GM06990 (cell line): ENCODE measurements at regions not wholly inside any gene's neighbourhood (a gene's known extent, or its start where the extent isn't known, plus 50 kb on each side); places are given as distances from the start of the nearest gene placed in this dataset.

Experiments
- DNase-seq: peaks from one replicate; pipeline ENCODE4 v3.0.0-alpha.2; 2011; ENCODE audit not compliant: insufficient read length; ENCODE audit errors: extremely low read depth
- H3K27me3 ChIP-seq: replicated peaks from 2 replicates; pipeline ENCODE4 v1.6.0; 2011; ENCODE audit warnings: low read length; ENCODE audit not compliant: control insufficient read depth, insufficient read depth
- H3K36me3 ChIP-seq: 2 replicates; pipeline ENCODE4 v1.5.1; 2011; ENCODE audit warnings: low read length; ENCODE audit not compliant: control insufficient read depth, insufficient read depth
- H3K4me3 ChIP-seq: replicated peaks from 2 replicates; pipeline ENCODE4 v1.5.1; 2011; ENCODE audit warnings: low read depth, mild to moderate bottlenecking, control low read depth, low read length
- CTCF ChIP-seq: IDR thresholded peaks from 2 replicates; pipeline ENCODE4 v1.5.1; 2011; ENCODE audit warnings: low read length, control low read depth, mild to moderate bottlenecking, inconsistent platforms; ENCODE audit not compliant: insufficient read depth, poor library complexity, severe bottlenecking

DNA sequence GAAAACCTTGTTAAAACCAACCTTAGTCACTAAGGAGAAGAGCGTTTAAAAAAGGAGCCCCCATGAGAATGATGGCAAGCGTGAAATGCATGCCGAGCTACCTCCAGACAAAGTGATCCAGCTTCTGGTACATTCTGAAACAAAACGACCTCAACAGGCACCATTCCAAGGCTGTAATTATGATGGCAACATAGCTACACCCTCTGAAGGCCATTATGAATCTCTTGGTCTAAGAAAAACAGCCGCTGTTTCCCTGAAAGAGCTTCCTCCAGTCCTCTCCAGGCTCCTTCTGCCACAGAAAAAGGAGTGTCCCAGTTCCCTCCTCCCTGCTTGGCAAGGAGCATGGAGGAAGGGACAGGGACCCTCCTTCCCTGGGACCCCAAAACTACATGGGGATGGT, 50.0 kb upstream of the ABLIM1 start:
- no peak overlapping the region for H3K4me3 ChIP-seq
- no peak for DNase-seq
- H3K27me3 ChIP-seq, result no peaks in the 10 kb centered on the region
- no peak for TF ChIP-seq CTCF
- no peaks in the 10 kb centered on the region for H3K36me3 ChIP-seq

DNA sequence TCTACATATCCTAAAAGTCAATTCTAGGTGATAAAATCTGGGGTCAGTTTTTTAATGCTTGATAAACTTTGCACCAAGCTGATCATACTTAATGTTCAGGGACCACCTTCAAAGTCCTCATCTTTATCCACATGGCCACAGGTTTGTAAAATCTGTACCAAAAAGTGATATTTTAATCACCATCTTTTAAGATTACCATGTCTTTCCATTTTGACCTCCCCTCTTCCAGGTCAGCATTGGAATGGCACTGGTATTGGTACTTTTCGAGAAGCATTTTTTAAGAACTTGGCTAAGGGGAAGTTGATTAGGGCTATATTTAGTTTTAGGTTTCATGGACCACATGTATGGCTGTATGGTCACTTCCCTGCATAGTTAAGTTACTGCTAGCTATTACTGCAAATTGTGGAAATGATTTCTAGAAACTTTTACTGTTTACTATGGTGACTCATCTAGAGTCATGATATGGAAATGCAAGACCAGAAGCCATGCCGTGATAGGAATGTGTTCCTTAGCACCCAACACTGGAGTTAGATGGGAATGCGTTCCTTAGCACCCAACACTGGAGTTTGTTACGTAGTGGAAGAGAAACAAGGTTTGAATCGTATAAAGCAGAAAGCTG, 50.8 kb upstream of the ABLIM1 start:
- DNase-seq, result no peak
- Histone ChIP-seq H3K4me3 (no peak overlapping the region), H3K36me3 (no peaks in the 10 kb centered on the region), H3K27me3 (no peaks in the 10 kb centered on the region; the same call in 1 of the 2 replicates)
- no peak for TF ChIP-seq CTCF

- H3K36me3 ChIP-seq, result no peaks in the 10 kb centered on the region
- no peaks in the 10 kb centered on the region; the same call in 1 of the 2 replicates for H3K27me3 ChIP-seq
- no peak overlapping the region for H3K4me3 ChIP-seq
- DNase-seq, result no peak
- TF ChIP-seq CTCF, result no peak
Observed at GRCh38 chr10:114709984-114710383, 51.9 kb upstream of the ABLIM1 start.

- H3K4me3 ChIP-seq, result no peak overlapping the region
- H3K27me3 ChIP-seq, result no peaks in the 10 kb centered on the region; the same call in 1 of the 2 replicates
- H3K36me3 ChIP-seq, result no peaks in the 10 kb centered on the region
- no peak for DNase-seq
- TF ChIP-seq CTCF, result no peak
Observed at GRCh38 chr10:114711176-114711868, 53.2 kb upstream of the ABLIM1 start.

- no peaks in the 10 kb centered on the region; the same call in 1 of the 2 replicates for H3K27me3 ChIP-seq
- no peak for DNase-seq
- no peak overlapping the region for H3K4me3 ChIP-seq
- TF ChIP-seq CTCF, result no peak
- H3K36me3 ChIP-seq, result no peaks in the 10 kb centered on the region
Observed at GRCh38 chr10:114711869-114712250, 53.8 kb upstream of the ABLIM1 start.
